Upper lobe of left lung (tissue), 6 donors: ENCODE measurements at regions not wholly inside any gene's neighbourhood (a gene's known extent, or its start where the extent isn't known, plus 50 kb on each side); places are given as distances from the start of the nearest gene placed in this dataset.
"Not testable (repeated sequence)": the region's sequence is repeated elsewhere in the genome, so short reads cannot be mapped to it uniquely, and the experiment has no call there.

Source experiments
- ATAC-seq, 2 donors: fragments of 200-7000 bp; cut with Tn5 transposase; one replicate each; pipeline ENCODE4 v1.9.1; 2022; ENCODE audit warnings: mild to moderate bottlenecking in 2 of 2, moderate library complexity in 2 of 2; ENCODE audit not compliant: low FRiP score in 2 of 2
- DNase-seq, 2 donors: peaks; one replicate each; pipeline ENCODE4 v3.0.0-alpha.2; 2019 to 2020
- H3K27ac ChIP-seq, 4 donors: fragments of 200-600 bp; sonication (generic); one replicate each; pipeline ENCODE4 v1.5.1; 2016 to 2019
- H3K27me3 ChIP-seq, 4 donors: fragments of 200-600 bp; sonication (generic); one replicate each; pipeline ENCODE4 v1.5.1; 2017 to 2019
- H3K36me3 ChIP-seq, 4 donors: fragments of 200-600 bp; sonication (generic); one replicate each; pipeline ENCODE4 v1.5.1; 2016 to 2019
- H3K4me1 ChIP-seq, 4 donors: fragments of 200-600 bp; sonication (generic); one replicate each; pipeline ENCODE4 v1.5.1; 2018 to 2019
- H3K4me3 ChIP-seq, 4 donors: fragments of 200-600 bp; sonication (generic); one replicate each; pipeline ENCODE4 v1.5.1; 2017 to 2019; ENCODE audit warnings: mild to moderate bottlenecking in 2 of 4, moderate library complexity in 1 of 4
- H3K9me3 ChIP-seq, 4 donors: fragments of 200-600 bp; sonication (generic); one replicate each; pipeline ENCODE4 v1.5.1; 2018 to 2019
- CTCF ChIP-seq, 6 experiments: fragments of 450-650 bp in 4 of 6; fragments of 200-600 bp in 2 of 6; sonication (generic) in 2 of 6; IDR thresholded peaks; one replicate each; pipeline ENCODE4 v1.5.1; 2016 to 2019; ENCODE audit warnings: antibody characterized with exemption in 6 of 6
- EP300 ChIP-seq, 4 donors: sonication (generic); formaldehyde crosslinking; IDR thresholded peaks; one replicate each; pipeline ENCODE4 v1.5.1; 2017; ENCODE audit warnings: antibody characterized with exemption in 4 of 4, control low read depth in 2 of 4
- POLR2A ChIP-seq, 4 donors: fragments of 450-650 bp; IDR thresholded peaks; one replicate each; pipeline ENCODE4 v1.5.1; 2016 to 2017; ENCODE audit warnings: antibody characterized with exemption in 4 of 4, mild to moderate bottlenecking in 2 of 4
- POLR2AphosphoS5 ChIP-seq, 2 donors: sonication (generic); formaldehyde crosslinking; IDR thresholded peaks; one replicate each; pipeline ENCODE4 v1.5.1; 2017; ENCODE audit warnings: antibody characterized with exemption in 2 of 2
- WGBS, 2 donors: methylation state at CpG; one replicate each; pipeline ENCODE4 v1.1.5; 2017 to 2018; 5-methylcytosine and 5-hydroxymethylcytosine counted together
- donor health status: DM: no; HTN: no; CAD: no; lungs with moderate emphysema.
- donor health status: DM: no; HTN: yes; CAD: no; lungs with severe emphysema.

- Histone ChIP-seq H3K9me3 (no peaks in the 10 kb centered on the region), H3K27ac (no peak overlapping the region), H3K27me3 (no peaks in the 10 kb centered on the region), H3K36me3 (no peaks in the 10 kb centered on the region), H3K4me3 (no peak overlapping the region), H3K4me1 (no peaks in the 10 kb centered on the region)
- WGBS, 2 donors = 44 to 46% methylated on average over 3 of the region's 3 CpGs
- DNase-seq = no peak
- no peak for ATAC-seq
- TF ChIP-seq POLR2A (IDR thresholded peaks at IDR 0.05) (no peak), EP300 (IDR thresholded peaks at IDR 0.05) (no peak), CTCF (IDR thresholded peaks at IDR 0.05) (no peak), POLR2AphosphoS5 (IDR thresholded peaks at IDR 0.05) (no peak)
Measured at GRCh38 chr3:20837676-20838302, 651.8 kb upstream of the SGO1 start.

GRCh38 chr3:20836801-20837200 is 650.8 kb upstream of the SGO1 start:
- 68 to 75% methylated on average over 2 of the region's 2 CpGs for WGBS, 2 donors
- H3K4me1 ChIP-seq = no peaks in the 10 kb centered on the region
- no peak overlapping the region for H3K27ac ChIP-seq
- no peak overlapping the region for H3K4me3 ChIP-seq
- no peak for DNase-seq
- H3K27me3 ChIP-seq = no peaks in the 10 kb centered on the region
- no peaks in the 10 kb centered on the region for H3K36me3 ChIP-seq
- TF ChIP-seq POLR2A (IDR thresholded peaks at IDR 0.05) (no peak), POLR2AphosphoS5 (IDR thresholded peaks at IDR 0.05) (no peak)
- no peak for ATAC-seq
- H3K9me3 ChIP-seq = no peaks in the 10 kb centered on the region

GRCh38 chr3:20832963-20833362 is 647.0 kb upstream of the SGO1 start:
- Histone ChIP-seq H3K36me3 (no peaks in the 10 kb centered on the region), H3K4me3 (no peak overlapping the region), H3K9me3 (no peaks in the 10 kb centered on the region), H3K4me1 (no peaks in the 10 kb centered on the region), H3K27me3 (no peaks in the 10 kb centered on the region), H3K27ac (no peak overlapping the region)
- no peak for ATAC-seq
- TF ChIP-seq POLR2AphosphoS5 (IDR thresholded peaks at IDR 0.05) (no peak), CTCF (IDR thresholded peaks at IDR 0.05) (no peak), POLR2A (IDR thresholded peaks at IDR 0.05) (no peak), EP300 (IDR thresholded peaks at IDR 0.05) (no peak)
- WGBS, 2 donors = 73 to 80% methylated on average over 2 of the region's 2 CpGs
- DNase-seq = no peak

- TF ChIP-seq POLR2AphosphoS5 (IDR thresholded peaks at IDR 0.05) = no peak
- TF ChIP-seq CTCF (IDR thresholded peaks at IDR 0.05) = no peak
- TF ChIP-seq EP300 (IDR thresholded peaks at IDR 0.05) = no peak
- TF ChIP-seq POLR2A (IDR thresholded peaks at IDR 0.05) = no peak
Measured at GRCh38 chr3:20822251-20822650, 636.2 kb upstream of the SGO1 start.

GRCh38 chr3:20820872-20821271 is 634.9 kb upstream of the SGO1 start:
- H3K4me3 ChIP-seq, DNase-seq, H3K36me3 ChIP-seq, H3K4me1 ChIP-seq, ATAC-seq, H3K27ac ChIP-seq, H3K27me3 ChIP-seq: not testable (repeated sequence)
- peaks cover 0 to 11% (median 4%) of the 10 kb centered on the region in 4 donors for H3K9me3 ChIP-seq
- WGBS, 2 donors = 91% methylated on average over 6 of the region's 9 CpGs; no CpG with 5 or more reads in 1 of the 2 donors

More at GRCh38 chr3:20822251-20822650, 636.2 kb upstream of the SGO1 start:
- Histone ChIP-seq H3K4me1 (no peaks in the 10 kb centered on the region), H3K4me3 (no peak overlapping the region), H3K9me3 (peaks cover 0 to 11% (median 4%) of the 10 kb centered on the region in 4 donors), H3K27ac (no peak overlapping the region), H3K27me3 (no peaks in the 10 kb centered on the region), H3K36me3 (no peaks in the 10 kb centered on the region)
- no peak for DNase-seq
- ATAC-seq = no peak

- TF ChIP-seq CTCF (IDR thresholded peaks at IDR 0.05) (no peak), EP300 (IDR thresholded peaks at IDR 0.05) (no peak), POLR2A (IDR thresholded peaks at IDR 0.05) (no peak), POLR2AphosphoS5 (IDR thresholded peaks at IDR 0.05) (no peak)
- no peak overlapping the region for H3K4me3 ChIP-seq
- 72 to 73% methylated on average over 2 of the region's 2 CpGs for WGBS, 2 donors
- DNase-seq = no peak
- ATAC-seq = no peak
- H3K27ac ChIP-seq = no peak overlapping the region
- H3K27me3 ChIP-seq = no peaks in the 10 kb centered on the region
- no peaks in the 10 kb centered on the region for H3K9me3 ChIP-seq
- H3K4me1 ChIP-seq = no peaks in the 10 kb centered on the region
- H3K36me3 ChIP-seq = no peaks in the 10 kb centered on the region
Measured at GRCh38 chr3:20811631-20812030, 625.6 kb upstream of the SGO1 start.
